ENCODE measurements at regions not wholly inside any gene's neighbourhood (a gene's known extent, or its start where the extent isn't known, plus 50 kb on each side); places are given as distances from the start of the nearest gene placed in this dataset.

GRCh38 chrX:125402807-125403206, 83.1 kb downstream of the TEX13C start:
- H3K9me3 ChIP-seq (replicated peaks; ENCODE audit: insufficient read depth, low read length): no peaks in the 10 kb centered on the region
- no peak for DNase-seq
- no peaks in the 10 kb centered on the region for H3K27me3 ChIP-seq (replicated peaks; ENCODE audit: insufficient read depth, low read length)
- H3K9me2 ChIP-seq (replicated peaks; ENCODE audit: insufficient read depth, low read length): no peaks in the 10 kb centered on the region
- no peaks in the 10 kb centered on the region for H3K79me2 ChIP-seq (ENCODE audit: low read length)
- no peak overlapping the region for H3K4me2 ChIP-seq (ENCODE audit: low read depth, low read length)
- H2AFZ ChIP-seq (ENCODE audit: low read length): no peak overlapping the region
- H3F3A ChIP-seq (ENCODE audit: insufficient read depth, low read length): no peaks in the 10 kb centered on the region
- H3K27ac ChIP-seq (ENCODE audit: low read length): no peak overlapping the region
- H4K20me1 ChIP-seq (ENCODE audit: insufficient read depth, low read length): no peaks in the 10 kb centered on the region
- no peak overlapping the region for H3K4me3 ChIP-seq (ENCODE audit: low read length)
- TF ChIP-seq EZH2phosphoT487 (IDR thresholded peaks at IDR 0.05; ENCODE audit: low read length) (no peak), EZH2 (optimal IDR thresholded peaks at IDR 0.05; ENCODE audit: low read depth, low read length) (no peak)
- TF ChIP-seq, protein P1, sequence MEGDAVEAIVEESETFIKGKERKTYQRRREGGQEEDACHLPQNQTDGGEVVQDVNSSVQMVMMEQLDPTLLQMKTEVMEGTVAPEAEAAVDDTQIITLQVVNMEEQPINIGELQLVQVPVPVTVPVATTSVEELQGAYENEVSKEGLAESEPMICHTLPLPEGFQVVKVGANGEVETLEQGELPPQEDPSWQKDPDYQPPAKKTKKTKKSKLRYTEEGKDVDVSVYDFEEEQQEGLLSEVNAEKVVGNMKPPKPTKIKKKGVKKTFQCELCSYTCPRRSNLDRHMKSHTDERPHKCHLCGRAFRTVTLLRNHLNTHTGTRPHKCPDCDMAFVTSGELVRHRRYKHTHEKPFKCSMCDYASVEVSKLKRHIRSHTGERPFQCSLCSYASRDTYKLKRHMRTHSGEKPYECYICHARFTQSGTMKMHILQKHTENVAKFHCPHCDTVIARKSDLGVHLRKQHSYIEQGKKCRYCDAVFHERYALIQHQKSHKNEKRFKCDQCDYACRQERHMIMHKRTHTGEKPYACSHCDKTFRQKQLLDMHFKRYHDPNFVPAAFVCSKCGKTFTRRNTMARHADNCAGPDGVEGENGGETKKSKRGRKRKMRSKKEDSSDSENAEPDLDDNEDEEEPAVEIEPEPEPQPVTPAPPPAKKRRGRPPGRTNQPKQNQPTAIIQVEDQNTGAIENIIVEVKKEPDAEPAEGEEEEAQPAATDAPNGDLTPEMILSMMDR (IDR thresholded peaks at IDR 0.05; ENCODE audit: low read length): no peak
- no peaks in the 10 kb centered on the region for H3K4me1 ChIP-seq (ENCODE audit: low read length)
- no peak overlapping the region for H3K9ac ChIP-seq (ENCODE audit: low read length)
- H3K36me3 ChIP-seq (replicated peaks; ENCODE audit: insufficient read depth, low read length): no peaks in the 10 kb centered on the region

DNA sequence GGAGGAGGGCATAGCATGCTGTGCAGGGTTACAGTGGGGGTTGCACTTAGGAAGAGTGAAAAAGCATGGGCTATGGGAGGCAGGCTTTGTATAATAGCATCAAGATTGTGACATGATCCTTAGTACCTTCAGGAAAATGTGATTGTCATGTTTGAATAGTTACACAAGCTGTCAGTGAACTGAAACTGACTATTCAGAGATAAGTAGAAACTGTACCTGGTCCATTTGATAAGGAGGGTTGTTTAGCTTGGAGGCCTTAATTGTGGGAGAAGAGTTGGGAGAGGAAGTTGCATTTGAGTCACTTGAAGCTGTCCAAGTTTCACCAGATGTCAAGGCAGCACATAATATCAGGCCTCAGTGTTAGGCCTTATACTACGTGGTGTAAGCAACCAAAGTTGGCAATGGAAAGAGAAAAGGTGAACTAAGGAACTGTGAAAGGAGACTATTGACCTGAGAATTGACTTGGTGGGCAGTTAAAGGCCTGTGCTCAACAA, 85.0 kb downstream of the TEX13C start:
- H3K9me3 ChIP-seq (replicated peaks; ENCODE audit: insufficient read depth, low read length): no peaks in the 10 kb centered on the region; the same call in 1 of the 2 replicates
- no peak overlapping the region for H3K4me2 ChIP-seq (ENCODE audit: low read depth, low read length)
- H2AFZ ChIP-seq (ENCODE audit: low read length): no peak overlapping the region
- no peak overlapping the region for H3K27ac ChIP-seq (ENCODE audit: low read length)
- TF ChIP-seq EZH2phosphoT487 (IDR thresholded peaks at IDR 0.05; ENCODE audit: low read length) (no peak), EZH2 (optimal IDR thresholded peaks at IDR 0.05; ENCODE audit: low read depth, low read length) (no peak)
- TF ChIP-seq, protein P1 (IDR thresholded peaks at IDR 0.05; ENCODE audit: low read length): no peak
- H3K79me2 ChIP-seq (ENCODE audit: low read length): no peaks in the 10 kb centered on the region
- no peaks in the 10 kb centered on the region for H3K9me2 ChIP-seq (replicated peaks; ENCODE audit: insufficient read depth, low read length)
- no peaks in the 10 kb centered on the region for H3K27me3 ChIP-seq (replicated peaks; ENCODE audit: insufficient read depth, low read length)
- H3K9ac ChIP-seq (ENCODE audit: low read length): no peak overlapping the region
- no peak overlapping the region for H3K4me3 ChIP-seq (ENCODE audit: low read length)
- H3K4me1 ChIP-seq (ENCODE audit: low read length): no peaks in the 10 kb centered on the region
- H4K20me1 ChIP-seq (ENCODE audit: insufficient read depth, low read length): no peaks in the 10 kb centered on the region
- no peaks in the 10 kb centered on the region for H3F3A ChIP-seq (ENCODE audit: insufficient read depth, low read length)
- DNase-seq: no peak
- no peaks in the 10 kb centered on the region for H3K36me3 ChIP-seq (replicated peaks; ENCODE audit: insufficient read depth, low read length)

DNA sequence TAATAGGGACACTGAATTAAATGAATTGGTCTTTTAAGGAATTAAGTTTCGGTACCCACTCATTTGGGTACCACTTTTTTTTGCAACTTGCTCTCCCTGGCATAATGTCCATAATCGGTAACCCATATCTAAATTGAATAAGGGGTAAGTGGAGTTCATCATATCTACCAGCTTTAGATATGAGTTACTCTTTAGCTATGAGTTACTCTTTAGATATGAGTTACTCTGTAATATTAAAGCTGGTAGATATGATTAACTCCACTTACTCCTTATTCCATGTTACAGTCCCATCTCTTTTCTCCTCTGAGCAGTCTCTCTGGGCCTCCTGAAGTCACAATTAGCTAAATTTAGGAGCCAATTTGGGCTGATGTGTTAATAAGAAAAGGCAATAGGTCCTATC, 85.7 kb downstream of the TEX13C start:
- H2AFZ ChIP-seq (ENCODE audit: low read length): no peak overlapping the region
- no peaks in the 10 kb centered on the region for H3K79me2 ChIP-seq (ENCODE audit: low read length)
- H4K20me1 ChIP-seq (ENCODE audit: insufficient read depth, low read length): no peaks in the 10 kb centered on the region
- no peaks in the 10 kb centered on the region for H3K9me2 ChIP-seq (replicated peaks; ENCODE audit: insufficient read depth, low read length)
- no peak overlapping the region for H3K9ac ChIP-seq (ENCODE audit: low read length)
- DNase-seq: no peak
- no peak overlapping the region for H3K4me3 ChIP-seq (ENCODE audit: low read length)
- TF ChIP-seq, protein P1 (IDR thresholded peaks at IDR 0.05; ENCODE audit: low read length): no peak
- TF ChIP-seq EZH2phosphoT487 (IDR thresholded peaks at IDR 0.05; ENCODE audit: low read length) (no peak), EZH2 (optimal IDR thresholded peaks at IDR 0.05; ENCODE audit: low read depth, low read length) (no peak)
- H3K36me3 ChIP-seq (replicated peaks; ENCODE audit: insufficient read depth, low read length): no peaks in the 10 kb centered on the region
- no peaks in the 10 kb centered on the region for H3K27me3 ChIP-seq (replicated peaks; ENCODE audit: insufficient read depth, low read length)
- H3K27ac ChIP-seq (ENCODE audit: low read length): no peak overlapping the region
- H3K4me1 ChIP-seq (ENCODE audit: low read length): no peaks in the 10 kb centered on the region
- H3F3A ChIP-seq (ENCODE audit: insufficient read depth, low read length): no peaks in the 10 kb centered on the region
- H3K9me3 ChIP-seq (replicated peaks; ENCODE audit: insufficient read depth, low read length): no peaks in the 10 kb centered on the region; the same call in 1 of the 2 replicates
- no peak overlapping the region for H3K4me2 ChIP-seq (ENCODE audit: low read depth, low read length)

Measured in MM.1S (cell line).